ENCODE measurements at regions not wholly inside any gene's neighbourhood (a gene's known extent, or its start where the extent isn't known, plus 50 kb on each side); places are given as distances from the start of the nearest gene placed in this dataset.

- intact Hi-C loops (cut with micrococcal nuclease; ENCODE audit: unreplicated experiment): no loop called here
- CTCF ChIA-PET: no interaction called here
- POLR2A ChIA-PET (ENCODE audit: low non-redundant PET): interaction anchor here (0.7 kb wide), 1 partner anchor 41 kb away, joined by 3 read pairs; no protein-coding TSS in a partner anchor
- no peak for TF ChIP-seq EZH2 (IDR thresholded peaks at IDR 0.05; ENCODE audit: borderline replicate concordance, low read depth, low read length, poor library complexity, severe bottlenecking)
- TF ChIP-seq, protein P1, sequence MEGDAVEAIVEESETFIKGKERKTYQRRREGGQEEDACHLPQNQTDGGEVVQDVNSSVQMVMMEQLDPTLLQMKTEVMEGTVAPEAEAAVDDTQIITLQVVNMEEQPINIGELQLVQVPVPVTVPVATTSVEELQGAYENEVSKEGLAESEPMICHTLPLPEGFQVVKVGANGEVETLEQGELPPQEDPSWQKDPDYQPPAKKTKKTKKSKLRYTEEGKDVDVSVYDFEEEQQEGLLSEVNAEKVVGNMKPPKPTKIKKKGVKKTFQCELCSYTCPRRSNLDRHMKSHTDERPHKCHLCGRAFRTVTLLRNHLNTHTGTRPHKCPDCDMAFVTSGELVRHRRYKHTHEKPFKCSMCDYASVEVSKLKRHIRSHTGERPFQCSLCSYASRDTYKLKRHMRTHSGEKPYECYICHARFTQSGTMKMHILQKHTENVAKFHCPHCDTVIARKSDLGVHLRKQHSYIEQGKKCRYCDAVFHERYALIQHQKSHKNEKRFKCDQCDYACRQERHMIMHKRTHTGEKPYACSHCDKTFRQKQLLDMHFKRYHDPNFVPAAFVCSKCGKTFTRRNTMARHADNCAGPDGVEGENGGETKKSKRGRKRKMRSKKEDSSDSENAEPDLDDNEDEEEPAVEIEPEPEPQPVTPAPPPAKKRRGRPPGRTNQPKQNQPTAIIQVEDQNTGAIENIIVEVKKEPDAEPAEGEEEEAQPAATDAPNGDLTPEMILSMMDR (conservative IDR thresholded peaks at IDR 0.05; ENCODE audit: low read depth, low read length): no peak
- Histone ChIP-seq H3K4me3 (ENCODE audit: low read depth, low read length, poor library complexity, severe bottlenecking) (no peak overlapping the region), H3K36me3 (ENCODE audit: insufficient read depth, low read length, poor library complexity, severe bottlenecking) (no peaks in the 10 kb centered on the region), H3K9me3 (ENCODE audit: low read depth, low read length, poor library complexity, severe bottlenecking) (no peaks in the 10 kb centered on the region), H3K27ac (ENCODE audit: low read depth, low read length, poor library complexity, severe bottlenecking) (no peak overlapping the region), H3K27me3 (replicated peaks; ENCODE audit: insufficient read depth, low read depth, low read length, poor library complexity) (no peaks in the 10 kb centered on the region), H3K4me1 (ENCODE audit: insufficient read depth, low read length, poor library complexity, severe bottlenecking) (no peaks in the 10 kb centered on the region)
- BruUV-seq (replicated peaks): no TSS peak
- no peak for DNase-seq (ENCODE audit: low spot score)
These were observed 71.4 kb upstream of the TANK start for GRCh38 chr2:161088658-161089350.

- BruUV-seq (replicated peaks): no TSS peak
- POLR2A ChIA-PET (ENCODE audit: low non-redundant PET): no interaction called here
- H3K27me3 ChIP-seq (replicated peaks; ENCODE audit: insufficient read depth, low read depth, low read length, poor library complexity): no peaks in the 10 kb centered on the region
These were observed 69.8 kb upstream of the TANK start for GRCh38 chr2:161090411-161090810.

GRCh38 chr2:161095314-161095713, 64.9 kb upstream of the TANK start:
- no peak overlapping the region for H3K4me3 ChIP-seq (ENCODE audit: low read depth, low read length, poor library complexity, severe bottlenecking)
- no peak overlapping the region for H3K27ac ChIP-seq (ENCODE audit: low read depth, low read length, poor library complexity, severe bottlenecking)
- TF ChIP-seq EZH2 (IDR thresholded peaks at IDR 0.05; ENCODE audit: borderline replicate concordance, low read depth, low read length, poor library complexity, severe bottlenecking): no peak
- TF ChIP-seq, protein P1 (conservative IDR thresholded peaks at IDR 0.05; ENCODE audit: low read depth, low read length): no peak
- H3K4me1 ChIP-seq (ENCODE audit: insufficient read depth, low read length, poor library complexity, severe bottlenecking): peaks cover 19% of the 10 kb centered on the region
- BruUV-seq (replicated peaks): no TSS peak
- ChIA-PET CTCF (no interaction called here), POLR2A (ENCODE audit: low non-redundant PET) (no interaction called here)
- H3K36me3 ChIP-seq (ENCODE audit: insufficient read depth, low read length, poor library complexity, severe bottlenecking): no peaks in the 10 kb centered on the region
- H3K27me3 ChIP-seq (replicated peaks; ENCODE audit: insufficient read depth, low read depth, low read length, poor library complexity): no peaks in the 10 kb centered on the region
- no peaks in the 10 kb centered on the region for H3K9me3 ChIP-seq (ENCODE audit: low read depth, low read length, poor library complexity, severe bottlenecking)
- no peak for DNase-seq (ENCODE audit: low spot score)
- intact Hi-C loops (cut with micrococcal nuclease; ENCODE audit: unreplicated experiment): no loop called here

More at GRCh38 chr2:161090411-161090810, 69.8 kb upstream of the TANK start:
- Histone ChIP-seq H3K36me3 (ENCODE audit: insufficient read depth, low read length, poor library complexity, severe bottlenecking) (no peaks in the 10 kb centered on the region), H3K4me1 (ENCODE audit: insufficient read depth, low read length, poor library complexity, severe bottlenecking) (no peaks in the 10 kb centered on the region), H3K27ac (ENCODE audit: low read depth, low read length, poor library complexity, severe bottlenecking) (no peak overlapping the region), H3K9me3 (ENCODE audit: low read depth, low read length, poor library complexity, severe bottlenecking) (no peaks in the 10 kb centered on the region), H3K4me3 (ENCODE audit: low read depth, low read length, poor library complexity, severe bottlenecking) (no peak overlapping the region)
- no peak for DNase-seq (ENCODE audit: low spot score)
- no peak for TF ChIP-seq EZH2 (IDR thresholded peaks at IDR 0.05; ENCODE audit: borderline replicate concordance, low read depth, low read length, poor library complexity, severe bottlenecking)
- TF ChIP-seq, protein P1 (conservative IDR thresholded peaks at IDR 0.05; ENCODE audit: low read depth, low read length): no peak
- intact Hi-C loops (cut with micrococcal nuclease; ENCODE audit: unreplicated experiment): no loop called here
- CTCF ChIA-PET: no interaction called here
